Superior temporal gyrus (tissue), 1 donor: ENCODE measurements at regions not wholly inside any gene's neighbourhood (a gene's known extent, or its start where the extent isn't known, plus 50 kb on each side); places are given as distances from the start of the nearest gene placed in this dataset.
"Not testable (repeated sequence)": the region's sequence is repeated elsewhere in the genome, so short reads cannot be mapped to it uniquely, and the experiment has no call there.

Experiments
- DNase-seq: peaks from one replicate; pipeline ENCODE4 v3.0.0-alpha.2; 2016; ENCODE audit errors: extremely low spot score

GRCh38 chr6:14552891-14553290 is 435.3 kb downstream of the CD83 start:
- no peak for DNase-seq

DNA sequence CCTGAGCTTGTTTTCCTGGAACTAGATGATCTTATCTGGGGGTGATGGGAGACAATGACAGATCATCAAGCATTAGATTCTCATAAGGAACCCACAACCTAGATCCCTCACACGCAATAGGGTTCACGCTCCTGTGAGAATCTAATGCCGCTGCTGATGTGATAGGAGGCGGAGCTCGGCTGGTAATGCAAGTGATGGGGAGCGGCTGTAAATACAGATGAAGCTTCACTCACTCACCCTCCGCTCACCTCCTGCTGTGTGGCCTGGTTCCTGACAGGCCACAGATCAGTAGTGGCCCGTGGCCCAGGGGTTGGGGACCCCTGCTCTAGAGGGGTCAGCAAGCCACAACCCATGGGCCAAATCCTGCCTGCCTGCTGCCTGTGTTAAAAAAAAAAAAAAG is 435.9 kb downstream of the CD83 start:
- no peak for DNase-seq

DNA sequence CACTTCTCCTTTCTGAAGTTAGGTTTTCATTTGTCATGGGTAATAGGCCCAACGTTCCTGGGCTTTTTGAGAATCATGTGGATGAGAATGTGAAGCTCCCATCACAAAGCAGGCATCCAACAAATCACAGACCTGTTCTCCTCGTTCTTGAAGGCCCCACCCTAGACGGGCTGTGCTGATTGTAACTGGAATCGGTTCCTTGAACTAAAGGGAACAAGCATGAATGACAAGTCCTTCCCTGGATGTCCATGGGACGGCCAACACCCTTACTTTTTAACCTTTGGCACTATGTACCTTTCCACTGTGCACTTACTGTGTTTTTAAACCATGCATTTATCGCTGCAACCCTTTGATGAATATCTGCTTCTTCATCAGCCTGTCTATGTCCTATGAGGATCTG is 438.2 kb downstream of the CD83 start:
- no peak for DNase-seq

DNA sequence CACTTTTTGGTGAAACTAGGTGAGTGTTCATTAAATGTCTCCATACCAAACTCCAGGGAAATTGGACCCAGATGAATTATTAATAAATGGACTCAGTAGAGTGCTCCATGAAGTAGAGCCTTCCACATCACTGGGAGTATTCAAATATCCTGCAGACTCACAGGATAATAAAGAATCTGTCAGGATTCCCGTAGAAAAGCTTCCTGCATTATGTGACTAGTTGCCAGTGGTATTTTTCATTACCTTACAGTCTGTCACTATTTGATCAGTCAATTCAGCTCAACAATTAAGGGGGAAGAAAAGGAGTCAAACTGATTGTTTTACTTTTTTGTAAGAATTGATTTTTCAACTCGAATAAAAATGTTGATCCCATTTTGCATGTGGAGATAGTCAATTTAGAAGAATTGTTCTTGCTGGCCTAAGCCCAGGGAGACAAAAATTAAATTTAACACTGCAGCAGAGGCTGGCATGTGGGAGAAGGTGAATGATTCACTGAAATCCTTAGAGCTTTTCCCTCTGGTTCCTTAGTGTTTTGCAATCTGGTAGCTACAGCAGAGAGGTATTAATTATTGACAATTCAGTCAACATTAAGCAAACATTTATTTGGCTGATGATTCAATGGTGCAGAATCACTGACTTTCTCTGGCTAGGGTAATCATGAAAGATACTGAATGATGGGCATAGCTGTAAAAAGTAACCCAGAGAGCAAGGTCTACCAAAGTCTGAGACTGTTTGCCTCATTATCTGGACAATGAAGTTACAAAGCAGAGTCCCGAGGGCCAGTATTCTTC is 442.4 kb downstream of the CD83 start:
- DNase-seq: no peak

- not testable (repeated sequence) for DNase-seq
Measured at GRCh38 chr6:14561563-14561962, 444.0 kb downstream of the CD83 start.

DNA sequence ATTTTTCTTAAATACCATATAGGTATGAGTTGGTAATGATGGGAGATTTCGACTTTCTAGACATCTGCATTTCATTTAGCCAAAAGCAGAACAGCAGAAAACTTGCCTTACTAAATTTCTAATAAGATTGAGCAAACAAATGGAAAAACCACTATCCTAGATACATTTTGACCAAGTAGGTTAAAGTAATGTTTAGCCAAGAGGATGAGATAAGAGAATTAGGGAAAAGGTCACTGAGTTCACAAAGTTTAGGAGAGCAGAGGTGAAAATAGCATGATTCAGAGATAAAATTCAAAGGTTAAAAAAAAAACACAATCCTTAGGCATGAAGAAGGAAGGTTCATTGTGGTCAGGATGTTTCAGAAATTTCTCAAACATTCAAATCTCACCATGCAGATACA is 450.3 kb downstream of the CD83 start:
- DNase-seq: no peak

GRCh38 chr6:14569394-14569793 is 451.8 kb downstream of the CD83 start:
- no peak for DNase-seq

GRCh38 chr6:14569874-14570273 is 452.3 kb downstream of the CD83 start:
- not testable (repeated sequence) for DNase-seq

DNA sequence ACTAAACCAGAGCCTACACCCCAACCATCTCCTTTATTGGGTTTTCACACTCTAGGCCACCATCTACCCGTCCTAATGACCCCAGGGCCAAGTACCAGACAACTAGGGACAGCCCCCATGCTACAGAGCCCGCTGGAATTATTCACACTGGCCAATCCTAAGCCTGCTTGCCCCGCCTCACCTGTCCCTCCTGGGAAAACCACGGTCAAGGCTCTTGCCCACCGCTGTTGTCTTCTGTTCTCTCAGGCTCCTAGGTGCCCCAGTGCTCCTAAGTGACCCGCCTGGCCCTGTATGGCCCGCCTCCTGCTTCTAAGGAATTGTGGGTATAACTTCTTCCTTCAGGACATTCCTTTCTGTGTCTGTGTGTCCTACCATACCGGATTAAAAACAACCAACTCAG is 453.4 kb downstream of the CD83 start:
- DNase-seq: no peak

GRCh38 chr6:14571746-14572145 is 454.2 kb downstream of the CD83 start:
- no peak for DNase-seq

- no peak for DNase-seq
Measured at GRCh38 chr6:14573267-14573666, 455.7 kb downstream of the CD83 start.

DNA sequence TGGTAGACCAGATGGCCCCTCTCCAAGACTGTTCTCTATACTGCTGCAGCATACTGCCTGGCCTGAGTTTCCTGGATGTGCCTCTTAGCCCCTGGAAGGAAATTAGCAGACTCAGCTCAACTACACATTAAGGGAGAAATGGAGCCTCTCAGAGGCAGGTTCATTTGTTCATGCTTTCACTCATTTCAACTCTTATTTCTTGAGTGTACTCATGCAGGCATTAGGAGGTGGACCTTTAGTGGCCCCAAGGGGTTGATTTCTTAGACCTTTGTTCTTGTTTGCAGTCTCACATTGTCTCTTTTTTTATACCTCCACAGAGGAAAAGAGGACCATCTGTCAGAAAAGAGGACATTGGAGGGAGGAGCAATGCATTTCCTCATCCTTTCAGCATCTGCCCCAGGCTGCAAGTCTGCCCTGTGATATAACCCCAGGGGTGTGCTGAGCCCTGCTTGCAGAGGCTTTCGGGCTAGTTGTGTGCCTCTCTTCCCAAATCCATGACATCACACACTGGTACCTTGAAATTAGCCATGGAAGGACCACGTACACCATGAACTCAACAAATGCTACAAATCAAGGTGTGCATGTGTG is 456.2 kb downstream of the CD83 start:
- DNase-seq: no peak

GRCh38 chr6:14575961-14576360 is 458.4 kb downstream of the CD83 start:
- DNase-seq: no peak

GRCh38 chr6:14578994-14579393 is 461.4 kb downstream of the CD83 start:
- DNase-seq: no peak

DNA sequence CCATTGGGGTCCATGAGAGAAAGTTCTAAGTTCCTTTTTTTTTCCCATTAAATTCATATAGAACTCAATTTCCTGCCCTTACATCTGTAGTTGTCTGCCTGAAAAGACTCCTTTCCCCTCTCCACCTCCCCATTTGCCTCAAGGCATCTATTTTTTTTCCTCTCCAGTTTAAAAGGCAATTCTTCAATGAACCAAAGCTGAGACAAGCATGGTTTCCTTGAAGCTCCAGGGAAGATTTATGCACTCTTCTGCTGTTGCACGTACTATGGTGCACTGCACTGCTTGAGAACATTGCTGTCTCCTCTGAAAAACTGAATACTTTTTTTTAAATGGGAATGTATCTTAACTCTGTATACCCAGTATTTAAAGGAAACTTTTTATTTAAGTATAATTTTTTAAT is 465.2 kb downstream of the CD83 start:
- no peak for DNase-seq

- DNase-seq: no peak
Measured at GRCh38 chr6:14583826-14584225, 466.3 kb downstream of the CD83 start.

- no peak for DNase-seq
Measured at GRCh38 chr6:14584450-14584849, 466.9 kb downstream of the CD83 start.

GRCh38 chr6:14585689-14586088 is 468.1 kb downstream of the CD83 start:
- no peak for DNase-seq

DNA sequence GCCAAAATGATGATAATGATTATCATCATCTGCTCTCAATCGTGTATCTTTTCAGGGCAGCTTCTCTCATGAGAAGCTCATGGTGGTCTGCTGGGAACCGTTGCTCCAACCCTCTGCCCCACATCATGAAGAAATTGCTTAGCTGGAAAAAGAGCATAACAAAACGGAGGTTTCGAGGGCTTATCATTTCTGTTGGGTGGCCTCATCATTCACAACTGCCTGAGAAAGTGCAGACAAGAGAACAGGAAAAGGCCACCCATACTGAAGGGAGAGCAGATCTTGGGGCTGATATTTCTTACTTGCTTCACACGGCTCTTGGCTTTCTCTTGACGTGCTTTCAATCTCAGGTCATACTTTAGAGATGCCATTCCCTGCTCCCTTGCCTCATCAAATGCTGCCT is 471.6 kb downstream of the CD83 start:
- no peak for DNase-seq

GRCh38 chr6:14590586-14590985 is 473.0 kb downstream of the CD83 start:
- DNase-seq: no peak

GRCh38 chr6:14591998-14592397 is 474.4 kb downstream of the CD83 start:
- no peak for DNase-seq

DNA sequence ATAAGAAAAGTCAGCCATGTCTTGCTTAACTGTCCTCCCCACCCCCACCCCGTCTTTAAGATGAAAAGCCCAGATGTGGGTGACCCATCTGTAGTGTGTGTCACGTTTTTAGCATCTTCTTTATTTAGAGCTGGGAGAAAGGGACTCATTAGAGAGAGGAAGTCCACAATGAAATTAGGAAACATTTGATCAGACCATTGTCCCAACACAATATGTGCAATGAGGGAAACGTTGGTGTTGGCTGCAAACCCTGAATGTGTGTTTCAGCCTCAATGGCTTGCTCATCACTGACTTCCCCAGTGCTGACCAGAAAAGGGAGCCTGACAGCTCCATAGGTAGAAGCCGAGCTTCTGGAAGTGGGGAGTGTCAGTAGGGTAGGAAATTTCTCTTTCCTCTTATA is 475.7 kb downstream of the CD83 start:
- no peak for DNase-seq

GRCh38 chr6:14595751-14596150 is 478.2 kb downstream of the CD83 start:
- DNase-seq: no peak

DNA sequence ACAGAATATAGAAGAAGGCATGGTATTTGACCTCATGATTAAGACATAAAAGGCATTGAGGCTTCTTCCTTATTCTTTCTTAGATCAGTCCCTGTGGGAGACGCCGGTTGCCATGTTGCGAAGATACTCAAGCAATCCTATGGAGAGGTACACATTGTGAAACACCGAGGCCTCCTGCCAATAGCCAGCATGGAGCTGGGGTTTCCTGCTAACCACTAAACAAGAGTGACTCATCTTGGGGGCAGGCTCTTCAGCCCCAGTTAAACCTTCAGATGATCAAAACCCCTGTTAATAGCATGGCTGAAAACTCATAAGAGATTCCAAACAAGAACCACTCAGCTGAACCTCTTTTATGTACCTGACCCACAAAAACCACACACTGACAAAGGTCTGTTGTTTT is 478.8 kb downstream of the CD83 start:
- DNase-seq: no peak
